Mesendoderm (in vitro differentiated cells): ENCODE measurements at regions not wholly inside any gene's neighbourhood (a gene's known extent, or its start where the extent isn't known, plus 50 kb on each side); places are given as distances from the start of the nearest gene placed in this dataset.

Source experiments
- DNase-seq: peaks from one replicate; pipeline ENCODE4 v3.0.0; 2013
- H2AK5ac ChIP-seq: 2 replicates; pipeline ENCODE4 v1.6.1; 2013; ENCODE audit warnings: low read length, inconsistent platforms
- H2BK120ac ChIP-seq: 2 replicates; pipeline ENCODE4 v1.6.1; 2013; ENCODE audit warnings: low read depth, mild to moderate bottlenecking, low read length, moderate library complexity, mixed read lengths
- H2BK15ac ChIP-seq: replicated peaks from 2 replicates; pipeline ENCODE4 v1.6.1; 2013; ENCODE audit warnings: low read depth, mild to moderate bottlenecking, moderate library complexity
- H2BK5ac ChIP-seq: 2 replicates; pipeline ENCODE4 v1.6.1; 2013; ENCODE audit warnings: low read length, inconsistent platforms
- H3K18ac ChIP-seq: 2 replicates; pipeline ENCODE4 v1.6.1; 2013; ENCODE audit warnings: mild to moderate bottlenecking, low read length, mixed read lengths
- H3K23ac ChIP-seq: one replicate; pipeline ENCODE4 v1.6.1; 2013; ENCODE audit warnings: low read length
- H3K27ac ChIP-seq: 2 replicates; pipeline ENCODE4 v1.5.1; 2013; ENCODE audit warnings: low read depth, mild to moderate bottlenecking, inconsistent platforms, low read length, moderate library complexity
- H3K27me3 ChIP-seq: 2 replicates; pipeline ENCODE4 v1.6.1; 2013; ENCODE audit warnings: low read length, control low read depth, mild to moderate bottlenecking, inconsistent platforms; ENCODE audit not compliant: insufficient read depth, poor library complexity
- H3K36me3 ChIP-seq: 2 replicates; pipeline ENCODE4 v1.6.1; 2013; ENCODE audit warnings: low read length, inconsistent platforms; ENCODE audit not compliant: control insufficient read depth, insufficient read depth
- H3K4ac ChIP-seq: one replicate; pipeline ENCODE4 v1.6.1; 2013; ENCODE audit warnings: low read depth, mild to moderate bottlenecking, low read length, moderate library complexity
- H3K4me1 ChIP-seq: 2 replicates; pipeline ENCODE4 v1.6.1; 2013; ENCODE audit warnings: low read depth, low read length, inconsistent platforms; ENCODE audit not compliant: control insufficient read depth
- H3K4me2 ChIP-seq: 2 replicates; pipeline ENCODE4 v1.6.1; 2013; ENCODE audit warnings: low read length
- H3K4me3 ChIP-seq: 2 replicates; pipeline ENCODE4 v1.5.1; 2013; ENCODE audit warnings: mild to moderate bottlenecking, low read length
- H3K56ac ChIP-seq: one replicate; pipeline ENCODE4 v1.6.1; 2013; ENCODE audit warnings: low read length
- H3K79me1 ChIP-seq: 2 replicates; pipeline ENCODE4 v1.6.1; 2013; ENCODE audit warnings: low read length, inconsistent platforms
- H3K79me2 ChIP-seq: 2 replicates; pipeline ENCODE4 v1.6.1; 2013; ENCODE audit warnings: mild to moderate bottlenecking, low read length; ENCODE audit not compliant: control insufficient read depth, insufficient read depth
- H3K9ac ChIP-seq: 2 replicates; pipeline ENCODE4 v1.6.1; 2013; ENCODE audit warnings: low read length, inconsistent platforms
- H4K5ac ChIP-seq: one replicate; pipeline ENCODE4 v1.6.1; 2013; ENCODE audit warnings: low read length
- H4K8ac ChIP-seq: one replicate; pipeline ENCODE4 v1.6.1; 2013; ENCODE audit warnings: low read depth, mild to moderate bottlenecking, control low read depth, low read length, moderate library complexity
- WGBS: extraction: QIAGEN DNeasy Blood & Tissue Kit; methylation state at CpG from one replicate; pipeline ENCODE4 v1.1.7; 2013; ENCODE audit warnings: low lambda C conversion rate, missing lambda C conversion rate; ENCODE audit not compliant: insufficient coverage; ENCODE audit errors: extremely low coverage; 5-methylcytosine and 5-hydroxymethylcytosine counted together

GRCh38 chr2:20937353-20937752, 106.5 kb downstream of the APOB start:
- Histone ChIP-seq H3K79me1 (no peaks in the 10 kb centered on the region), H3K9ac (no peak overlapping the region), H2BK120ac (no peak overlapping the region), H3K27me3 (no peaks in the 10 kb centered on the region), H3K56ac (no peak overlapping the region), H3K27ac (no peak overlapping the region), H3K18ac (no peak overlapping the region), H3K4ac (no peak overlapping the region), H2BK5ac (no peak overlapping the region), H2BK15ac (no peak overlapping the region), H3K79me2 (no peaks in the 10 kb centered on the region), H4K8ac (no peak overlapping the region), H3K4me1 (no peaks in the 10 kb centered on the region), H2AK5ac (no peak overlapping the region), H3K4me2 (no peak overlapping the region), H4K5ac (no peak overlapping the region), H3K23ac (no peak overlapping the region), H3K4me3 (no peak overlapping the region), H3K36me3 (no peaks in the 10 kb centered on the region)
- no peak for DNase-seq
- no CpG with 5 or more reads among the region's 1 CpG for WGBS

- Histone ChIP-seq H3K18ac (no peak overlapping the region), H2BK120ac (no peak overlapping the region), H4K5ac (no peak overlapping the region), H3K79me2 (no peaks in the 10 kb centered on the region), H3K27ac (no peak overlapping the region), H2BK15ac (no peak overlapping the region), H3K56ac (no peak overlapping the region), H2BK5ac (no peak overlapping the region), H3K4me3 (no peak overlapping the region), H2AK5ac (no peak overlapping the region), H3K27me3 (no peaks in the 10 kb centered on the region), H3K4me1 (no peaks in the 10 kb centered on the region), H3K4me2 (no peak overlapping the region), H3K4ac (no peak overlapping the region), H3K36me3 (no peaks in the 10 kb centered on the region), H3K9ac (no peak overlapping the region), H4K8ac (no peak overlapping the region), H3K23ac (no peak overlapping the region), H3K79me1 (no peaks in the 10 kb centered on the region)
- DNase-seq, result no peak
- WGBS, result no CpG with 5 or more reads among the region's 11 CpGs
Observed at GRCh38 chr2:20935168-20935775, 108.6 kb downstream of the APOB start.

- H4K5ac ChIP-seq, result no peak overlapping the region
- no peak overlapping the region for H3K4me3 ChIP-seq
- no peak overlapping the region for H2BK120ac ChIP-seq
- H3K23ac ChIP-seq, result no peak overlapping the region
- H4K8ac ChIP-seq, result no peak overlapping the region
- WGBS, result no CpG with 5 or more reads among the region's 2 CpGs
- no peak overlapping the region for H2BK15ac ChIP-seq
- H3K9ac ChIP-seq, result no peak overlapping the region
- no peak overlapping the region for H2BK5ac ChIP-seq
- no peaks in the 10 kb centered on the region for H3K4me1 ChIP-seq
- H3K4me2 ChIP-seq, result no peak overlapping the region
- H2AK5ac ChIP-seq, result no peak overlapping the region
- no peak overlapping the region for H3K27ac ChIP-seq
- DNase-seq, result no peak
- H3K18ac ChIP-seq, result no peak overlapping the region
- H3K27me3 ChIP-seq, result no peaks in the 10 kb centered on the region
- H3K4ac ChIP-seq, result no peak overlapping the region
- no peak overlapping the region for H3K56ac ChIP-seq
- H3K79me1 ChIP-seq, result no peaks in the 10 kb centered on the region
- H3K79me2 ChIP-seq, result no peaks in the 10 kb centered on the region
- H3K36me3 ChIP-seq, result no peaks in the 10 kb centered on the region
Observed at GRCh38 chr2:20934236-20934635, 109.6 kb downstream of the APOB start.

GRCh38 chr2:20933714-20934113, 110.2 kb downstream of the APOB start:
- no peak overlapping the region for H2BK120ac ChIP-seq
- no peak overlapping the region for H2BK5ac ChIP-seq
- no peak overlapping the region for H3K4me3 ChIP-seq
- no peak overlapping the region for H3K56ac ChIP-seq
- no peaks in the 10 kb centered on the region for H3K27me3 ChIP-seq
- H3K79me2 ChIP-seq, result no peaks in the 10 kb centered on the region
- H3K36me3 ChIP-seq, result no peaks in the 10 kb centered on the region
- no CpG with 5 or more reads among the region's 1 CpG for WGBS
- H3K27ac ChIP-seq, result no peak overlapping the region
- H3K79me1 ChIP-seq, result no peaks in the 10 kb centered on the region
- no peak overlapping the region for H4K5ac ChIP-seq
- no peak overlapping the region for H3K9ac ChIP-seq
- no peak overlapping the region for H3K23ac ChIP-seq
- no peak overlapping the region for H2AK5ac ChIP-seq
- H3K4ac ChIP-seq, result no peak overlapping the region
- H3K4me2 ChIP-seq, result no peak overlapping the region
- DNase-seq, result no peak
- H3K18ac ChIP-seq, result no peak overlapping the region
- H3K4me1 ChIP-seq, result no peaks in the 10 kb centered on the region
- H4K8ac ChIP-seq, result no peak overlapping the region
- no peak overlapping the region for H2BK15ac ChIP-seq

GRCh38 chr2:20931346-20931745, 108.4 kb upstream of the LDAH start:
- Histone ChIP-seq H3K4me1 (no peaks in the 10 kb centered on the region), H2BK15ac (no peak overlapping the region), H2AK5ac (no peak overlapping the region), H3K4ac (no peak overlapping the region), H3K56ac (no peak overlapping the region), H3K27ac (no peak overlapping the region), H3K36me3 (no peaks in the 10 kb centered on the region), H3K4me3 (no peak overlapping the region), H2BK120ac (no peak overlapping the region), H2BK5ac (no peak overlapping the region), H3K9ac (no peak overlapping the region), H3K18ac (no peak overlapping the region), H3K4me2 (no peak overlapping the region), H3K27me3 (no peaks in the 10 kb centered on the region), H3K23ac (no peak overlapping the region), H4K5ac (no peak overlapping the region), H3K79me1 (no peaks in the 10 kb centered on the region), H4K8ac (no peak overlapping the region), H3K79me2 (no peaks in the 10 kb centered on the region)
- no peak for DNase-seq
- no CpG with 5 or more reads among the region's 2 CpGs for WGBS

- H3K79me2 ChIP-seq, result no peaks in the 10 kb centered on the region
- no peaks in the 10 kb centered on the region for H3K79me1 ChIP-seq
- no peak overlapping the region for H3K4ac ChIP-seq
- no peaks in the 10 kb centered on the region for H3K4me1 ChIP-seq
- no peak overlapping the region for H3K4me2 ChIP-seq
- no peaks in the 10 kb centered on the region for H3K36me3 ChIP-seq
- H2BK15ac ChIP-seq, result no peak overlapping the region
- no peak overlapping the region for H3K4me3 ChIP-seq
- no peak overlapping the region for H3K23ac ChIP-seq
- H2AK5ac ChIP-seq, result no peak overlapping the region
- no CpG with 5 or more reads among the region's 3 CpGs for WGBS
- no peak overlapping the region for H3K27ac ChIP-seq
- H3K18ac ChIP-seq, result no peak overlapping the region
- H2BK120ac ChIP-seq, result no peak overlapping the region
- no peak for DNase-seq
- no peak overlapping the region for H3K9ac ChIP-seq
- H3K56ac ChIP-seq, result no peak overlapping the region
- H3K27me3 ChIP-seq, result peaks cover 3% of the 10 kb centered on the region
- H4K8ac ChIP-seq, result no peak overlapping the region
- H4K5ac ChIP-seq, result no peak overlapping the region
- no peak overlapping the region for H2BK5ac ChIP-seq
Observed at GRCh38 chr2:20930928-20931327, 108.0 kb upstream of the LDAH start.
